WERI-Rb-1 (cell line): ENCODE measurements at regions not wholly inside any gene's neighbourhood (a gene's known extent, or its start where the extent isn't known, plus 50 kb on each side); places are given as distances from the start of the nearest gene placed in this dataset.

Experiments
- DNase-seq: peaks from one replicate; pipeline ENCODE4 v3.0.0-alpha.2; 2020
- H3K27ac ChIP-seq: fragments of 250-450 bp; sonication (Bioruptor Pico); 2 replicates; pipeline ENCODE4 v1.5.1; 2020; ENCODE audit warnings: mild to moderate bottlenecking, moderate library complexity
- H3K27me3 ChIP-seq: fragments of 250-450 bp; sonication (Bioruptor Pico); 2 replicates; pipeline ENCODE4 v1.5.1; 2021; ENCODE audit warnings: mild to moderate bottlenecking, low read depth, moderate library complexity; ENCODE audit not compliant: insufficient read depth, severe bottlenecking
- H3K36me3 ChIP-seq: fragments of 250-450 bp; sonication (Bioruptor Pico); 2 replicates; pipeline ENCODE4 v1.5.1; 2020; ENCODE audit warnings: mild to moderate bottlenecking, moderate library complexity
- H3K4me3 ChIP-seq: 2 replicates; pipeline ENCODE4 v1.5.1; 2011; ENCODE audit warnings: low read depth, mild to moderate bottlenecking, control low read depth, low read length
- H3K9me3 ChIP-seq: fragments of 250-450 bp; sonication (Bioruptor Pico); 2 replicates; pipeline ENCODE4 v1.5.1; 2021; ENCODE audit warnings: mild to moderate bottlenecking, moderate library complexity; ENCODE audit not compliant: severe bottlenecking
- TF ChIP-seq, protein P1 (sequence below): IDR thresholded peaks from 2 replicates; pipeline ENCODE4 v1.5.1; 2011; ENCODE audit warnings: low read depth, mild to moderate bottlenecking, control low read depth, inconsistent platforms, low read length

DNA sequence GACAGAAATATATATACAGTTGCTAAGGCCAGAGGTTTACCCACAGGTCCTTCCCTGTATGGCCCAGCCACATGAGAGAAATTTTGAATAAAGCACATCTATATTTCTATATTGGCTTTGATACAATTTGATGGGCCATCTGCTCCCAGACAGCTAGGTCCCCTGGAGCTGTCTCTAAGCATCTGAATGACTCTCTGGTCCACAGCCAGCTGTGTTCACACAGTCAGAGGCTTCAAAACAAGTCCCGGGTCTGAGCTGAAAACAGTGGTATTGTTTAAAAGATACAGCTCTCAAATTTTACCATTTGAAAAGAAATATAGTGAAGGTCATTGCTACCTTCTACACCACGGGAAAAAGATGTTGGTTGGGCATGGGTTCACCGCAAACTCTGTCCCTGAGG, 161.1 kb downstream of the SLC35B3 start:
- Histone ChIP-seq H3K9me3 (no peaks in the 10 kb centered on the region), H3K36me3 (no peaks in the 10 kb centered on the region), H3K4me3 (no peak overlapping the region), H3K27ac (no peak overlapping the region), H3K27me3 (peaks cover 25% of the 10 kb centered on the region)
- no peak for DNase-seq
- TF ChIP-seq, protein P1, sequence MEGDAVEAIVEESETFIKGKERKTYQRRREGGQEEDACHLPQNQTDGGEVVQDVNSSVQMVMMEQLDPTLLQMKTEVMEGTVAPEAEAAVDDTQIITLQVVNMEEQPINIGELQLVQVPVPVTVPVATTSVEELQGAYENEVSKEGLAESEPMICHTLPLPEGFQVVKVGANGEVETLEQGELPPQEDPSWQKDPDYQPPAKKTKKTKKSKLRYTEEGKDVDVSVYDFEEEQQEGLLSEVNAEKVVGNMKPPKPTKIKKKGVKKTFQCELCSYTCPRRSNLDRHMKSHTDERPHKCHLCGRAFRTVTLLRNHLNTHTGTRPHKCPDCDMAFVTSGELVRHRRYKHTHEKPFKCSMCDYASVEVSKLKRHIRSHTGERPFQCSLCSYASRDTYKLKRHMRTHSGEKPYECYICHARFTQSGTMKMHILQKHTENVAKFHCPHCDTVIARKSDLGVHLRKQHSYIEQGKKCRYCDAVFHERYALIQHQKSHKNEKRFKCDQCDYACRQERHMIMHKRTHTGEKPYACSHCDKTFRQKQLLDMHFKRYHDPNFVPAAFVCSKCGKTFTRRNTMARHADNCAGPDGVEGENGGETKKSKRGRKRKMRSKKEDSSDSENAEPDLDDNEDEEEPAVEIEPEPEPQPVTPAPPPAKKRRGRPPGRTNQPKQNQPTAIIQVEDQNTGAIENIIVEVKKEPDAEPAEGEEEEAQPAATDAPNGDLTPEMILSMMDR: no peak

DNA sequence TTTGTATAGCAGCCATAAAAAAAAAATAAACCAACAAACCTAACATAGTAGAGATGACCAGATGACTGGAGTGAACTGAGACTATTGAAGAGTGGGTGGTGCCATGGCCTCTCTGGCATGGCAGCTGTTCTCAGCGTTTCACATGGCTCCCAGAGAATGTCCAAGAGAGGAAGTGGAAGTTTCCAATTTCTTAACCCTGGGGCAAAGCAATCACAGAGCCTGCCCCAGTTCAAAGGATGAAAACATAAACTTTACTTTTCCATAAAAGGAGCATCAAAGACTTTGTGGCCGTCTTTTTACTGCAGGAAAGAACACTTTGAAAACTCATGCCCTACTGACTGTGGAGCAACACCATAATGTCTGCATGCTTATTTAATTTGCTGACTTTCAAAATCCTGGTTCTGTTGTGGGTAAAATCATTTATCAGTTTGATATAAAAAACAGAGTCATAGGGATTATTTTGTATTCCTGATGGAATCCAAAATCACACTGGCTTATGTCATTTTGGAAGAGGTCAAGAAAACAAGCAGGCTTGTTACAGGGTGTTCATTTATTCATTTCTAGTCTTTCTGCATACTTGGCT, 165.4 kb downstream of the SLC35B3 start:
- no peak overlapping the region for H3K27ac ChIP-seq
- H3K36me3 ChIP-seq: no peaks in the 10 kb centered on the region
- TF ChIP-seq, protein P1: no peak

DNA sequence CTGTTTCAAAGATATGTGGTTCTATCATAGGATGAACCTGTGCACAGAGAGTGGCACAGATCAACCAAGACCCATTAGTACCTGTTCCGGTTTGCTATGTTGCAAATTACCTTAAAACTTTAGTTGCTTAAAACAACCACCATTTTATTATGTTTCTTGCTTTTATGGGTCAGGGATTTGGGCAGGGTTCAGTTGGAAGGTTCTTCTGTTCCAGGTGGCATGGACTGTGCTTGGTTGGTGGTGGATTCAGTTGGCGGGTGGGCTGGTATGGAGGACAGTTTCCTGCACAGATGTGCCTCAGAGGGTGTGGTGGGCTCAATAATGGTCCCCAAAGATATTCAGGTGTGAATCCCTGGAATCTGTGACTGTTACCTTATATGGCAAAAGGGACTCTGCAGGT, 166.3 kb downstream of the SLC35B3 start:
- Histone ChIP-seq H3K4me3 (no peak overlapping the region), H3K27ac (no peak overlapping the region), H3K27me3 (peaks cover 38% of the 10 kb centered on the region), H3K36me3 (no peaks in the 10 kb centered on the region), H3K9me3 (no peaks in the 10 kb centered on the region)
- DNase-seq: no peak
- TF ChIP-seq, protein P1: no peak

More for the DNA sequence above, 165.4 kb downstream of the SLC35B3 start:
- no peak for DNase-seq
- H3K9me3 ChIP-seq: no peaks in the 10 kb centered on the region
- H3K4me3 ChIP-seq: no peak overlapping the region
- peaks cover 36% of the 10 kb centered on the region for H3K27me3 ChIP-seq

DNA sequence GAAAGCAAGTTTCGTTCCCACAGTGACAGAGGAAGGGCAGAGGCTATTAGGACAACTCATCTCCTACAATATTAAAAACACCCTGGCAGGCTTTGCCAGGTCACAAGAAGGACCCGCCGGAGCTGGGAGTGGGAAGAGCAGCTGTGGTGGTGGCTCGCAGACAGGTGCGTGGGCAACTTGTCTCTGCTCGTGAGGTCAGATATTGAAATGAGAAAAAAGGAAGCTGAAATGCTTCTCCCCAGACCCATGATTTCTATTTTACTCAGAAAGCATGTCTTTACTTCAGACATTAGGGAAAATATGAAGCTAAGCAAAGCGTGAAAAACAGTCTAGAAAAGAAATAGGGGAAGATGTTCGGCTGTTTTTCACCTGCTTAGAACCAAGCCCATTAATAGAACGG, 166.3 kb upstream of the EEF1E1 start:
- Histone ChIP-seq H3K36me3 (no peaks in the 10 kb centered on the region), H3K9me3 (no peaks in the 10 kb centered on the region), H3K27me3 (peaks cover 38% of the 10 kb centered on the region), H3K4me3 (no peak overlapping the region), H3K27ac (no peak overlapping the region)
- TF ChIP-seq, protein P1: no peak
- no peak for DNase-seq

DNA sequence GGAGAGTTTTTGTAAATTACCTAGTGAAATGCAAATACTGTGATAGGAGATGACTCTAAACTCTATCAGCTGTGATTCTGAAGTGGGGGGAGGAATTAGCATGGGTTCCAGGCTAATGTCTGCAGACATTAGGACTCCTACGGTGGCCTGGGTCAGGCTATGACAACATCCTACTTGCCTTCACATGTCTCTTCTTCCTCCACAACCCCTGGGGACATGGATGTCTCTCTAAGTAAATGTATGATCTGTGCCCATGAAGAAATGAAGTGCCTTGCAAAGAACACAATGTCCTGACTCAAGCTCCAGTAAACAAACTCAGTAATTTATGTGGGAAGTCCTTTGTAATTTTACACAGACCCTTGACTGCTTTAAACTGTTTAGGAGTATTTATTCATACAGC, 165.8 kb upstream of the EEF1E1 start:
- no peak overlapping the region for H3K4me3 ChIP-seq
- TF ChIP-seq, protein P1: no peak
- no peaks in the 10 kb centered on the region for H3K9me3 ChIP-seq

DNA sequence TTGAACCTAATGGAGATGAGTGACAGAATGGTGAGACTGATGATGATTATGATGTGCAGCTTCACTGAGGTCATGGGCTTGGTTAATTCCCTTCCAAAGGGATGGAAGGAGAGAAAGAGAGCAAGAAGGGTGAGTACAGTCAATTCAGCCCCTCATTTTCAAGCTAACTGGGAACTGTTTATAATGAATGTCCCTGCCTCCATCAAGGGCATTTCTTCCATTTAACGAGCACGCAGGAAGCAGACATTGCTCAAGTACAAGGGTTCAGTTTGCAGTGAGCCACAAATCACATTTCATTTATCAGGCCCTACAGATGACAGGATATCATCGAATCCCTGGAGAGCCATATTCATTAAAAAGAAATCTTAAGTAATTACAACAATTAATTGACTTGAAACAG, 158.3 kb upstream of the EEF1E1 start:
- Histone ChIP-seq H3K4me3 (no peak overlapping the region), H3K9me3 (no peaks in the 10 kb centered on the region), H3K27me3 (peaks cover 15% of the 10 kb centered on the region), H3K27ac (no peak overlapping the region), H3K36me3 (no peaks in the 10 kb centered on the region)
- DNase-seq: no peak
- TF ChIP-seq, protein P1: no peak

More for the DNA sequence above, 165.8 kb upstream of the EEF1E1 start:
- DNase-seq: no peak
- Histone ChIP-seq H3K27me3 (peaks cover 38% of the 10 kb centered on the region), H3K27ac (no peak overlapping the region), H3K36me3 (no peaks in the 10 kb centered on the region)
